Liver (tissue), 3 donors: ENCODE measurements at regions not wholly inside any gene's neighbourhood (a gene's known extent, or its start where the extent isn't known, plus 50 kb on each side); places are given as distances from the start of the nearest gene placed in this dataset.

Source experiments
- CTCF ChIP-seq: fragments of 150-350 bp; IDR thresholded peaks from 2 replicates; pipeline ENCODE4 v1.5.1; 2017; ENCODE audit warnings: improper control_type of control experiment, low read depth, low read length; ENCODE audit not compliant: missing input control
- HNF4G ChIP-seq: IDR thresholded peaks from 2 replicates; pipeline ENCODE4 v1.6.1; 2016; ENCODE audit warnings: antibody characterized with exemption
- JUND ChIP-seq, 2 donors: IDR thresholded peaks; 2 replicates each; pipeline ENCODE4 v1.6.1; 2016; ENCODE audit warnings: antibody characterized with exemption in 2 of 2
- MAX ChIP-seq: IDR thresholded peaks from 2 replicates; pipeline ENCODE4 v1.6.1; 2016; ENCODE audit warnings: antibody characterized with exemption
- TAF1 ChIP-seq: conservative IDR thresholded peaks from 2 replicates; pipeline ENCODE4 v1.6.1; 2016; ENCODE audit warnings: antibody characterized with exemption, mild to moderate bottlenecking
- YY1 ChIP-seq: IDR thresholded peaks from 2 replicates; pipeline ENCODE4 v1.6.1; 2016; ENCODE audit warnings: antibody characterized with exemption, mild to moderate bottlenecking
- donor health status: healthy.
- donor health status: healthy.

- TF ChIP-seq CTCF (no peak), HNF4G (no peak), MAX (no peak), YY1 (no peak), TAF1 (no peak), JUND (IDR thresholded peaks at IDR 0.05) (no peak)
These were observed 160.5 kb upstream of the ADAMTS9 start for GRCh38 chr3:64848127-64848800.
